ENCODE measurements at regions not wholly inside any gene's neighbourhood (a gene's known extent, or its start where the extent isn't known, plus 50 kb on each side); places are given as distances from the start of the nearest gene placed in this dataset.

DNA sequence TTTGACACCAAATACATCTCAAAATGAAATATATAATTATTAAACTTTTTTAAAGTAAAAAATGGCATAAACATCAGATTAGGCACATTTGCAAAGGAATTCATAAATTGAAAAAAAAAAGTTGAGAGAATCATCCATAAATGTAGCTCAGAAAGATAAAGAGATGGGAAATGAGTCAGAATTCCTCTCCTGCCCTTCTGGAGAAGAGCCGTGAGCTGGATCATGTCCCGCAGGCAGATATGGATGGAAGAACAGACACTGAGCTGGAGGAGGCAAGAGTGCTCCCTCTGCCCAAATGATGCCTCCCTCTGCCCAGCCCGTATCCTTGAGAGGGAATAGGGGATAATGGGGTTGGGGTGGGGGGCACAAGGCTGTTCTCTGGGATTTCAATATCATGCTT lies 190.9 kb downstream of the TFCP2L1 start:
- Histone ChIP-seq H3K4me1 (no peaks in the 10 kb centered on the region), H3K27me3 (no peaks in the 10 kb centered on the region), H3K27ac (no peak overlapping the region), H3K36me3 (no peaks in the 10 kb centered on the region), H3K4me3 (no peak overlapping the region), H3K9me3 (no peaks in the 10 kb centered on the region)
- DNase-seq, result no peak
- intact Hi-C loops (cut with DNase I; ENCODE audit: low total_unique reads), result no loop called here
- TF ChIP-seq, protein P1, sequence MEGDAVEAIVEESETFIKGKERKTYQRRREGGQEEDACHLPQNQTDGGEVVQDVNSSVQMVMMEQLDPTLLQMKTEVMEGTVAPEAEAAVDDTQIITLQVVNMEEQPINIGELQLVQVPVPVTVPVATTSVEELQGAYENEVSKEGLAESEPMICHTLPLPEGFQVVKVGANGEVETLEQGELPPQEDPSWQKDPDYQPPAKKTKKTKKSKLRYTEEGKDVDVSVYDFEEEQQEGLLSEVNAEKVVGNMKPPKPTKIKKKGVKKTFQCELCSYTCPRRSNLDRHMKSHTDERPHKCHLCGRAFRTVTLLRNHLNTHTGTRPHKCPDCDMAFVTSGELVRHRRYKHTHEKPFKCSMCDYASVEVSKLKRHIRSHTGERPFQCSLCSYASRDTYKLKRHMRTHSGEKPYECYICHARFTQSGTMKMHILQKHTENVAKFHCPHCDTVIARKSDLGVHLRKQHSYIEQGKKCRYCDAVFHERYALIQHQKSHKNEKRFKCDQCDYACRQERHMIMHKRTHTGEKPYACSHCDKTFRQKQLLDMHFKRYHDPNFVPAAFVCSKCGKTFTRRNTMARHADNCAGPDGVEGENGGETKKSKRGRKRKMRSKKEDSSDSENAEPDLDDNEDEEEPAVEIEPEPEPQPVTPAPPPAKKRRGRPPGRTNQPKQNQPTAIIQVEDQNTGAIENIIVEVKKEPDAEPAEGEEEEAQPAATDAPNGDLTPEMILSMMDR (IDR thresholded peaks at IDR 0.05), result no peak
- no peak for TF ChIP-seq POLR2A (IDR thresholded peaks at IDR 0.05)

DNA sequence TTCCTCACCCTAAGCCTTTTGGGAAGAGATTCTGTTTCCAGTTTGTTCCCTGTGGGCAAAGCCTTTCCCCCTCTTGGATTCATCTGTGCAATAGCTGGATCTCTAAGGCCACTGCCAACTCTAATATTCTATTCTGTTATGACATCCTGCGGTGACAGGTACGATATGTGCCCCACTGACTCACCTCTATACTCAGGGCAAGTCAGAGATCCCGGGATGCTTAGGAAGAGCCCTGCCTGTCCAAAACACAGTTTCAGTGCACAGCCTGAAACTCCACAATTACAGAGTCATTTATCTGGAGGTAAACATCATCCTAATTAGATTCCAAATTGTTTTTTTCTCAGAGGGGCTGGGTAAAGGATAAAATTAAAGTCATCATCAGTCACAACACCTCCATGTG lies 190.2 kb downstream of the TFCP2L1 start:
- Histone ChIP-seq H3K4me1 (no peaks in the 10 kb centered on the region), H3K27ac (no peak overlapping the region), H3K27me3 (no peaks in the 10 kb centered on the region), H3K9me3 (no peaks in the 10 kb centered on the region), H3K4me3 (no peak overlapping the region), H3K36me3 (no peaks in the 10 kb centered on the region)
- intact Hi-C loops (cut with DNase I; ENCODE audit: low total_unique reads), result no loop called here
- TF ChIP-seq POLR2A (IDR thresholded peaks at IDR 0.05), result no peak
- TF ChIP-seq, protein P1 (IDR thresholded peaks at IDR 0.05), result no peak
- no peak for DNase-seq

DNA sequence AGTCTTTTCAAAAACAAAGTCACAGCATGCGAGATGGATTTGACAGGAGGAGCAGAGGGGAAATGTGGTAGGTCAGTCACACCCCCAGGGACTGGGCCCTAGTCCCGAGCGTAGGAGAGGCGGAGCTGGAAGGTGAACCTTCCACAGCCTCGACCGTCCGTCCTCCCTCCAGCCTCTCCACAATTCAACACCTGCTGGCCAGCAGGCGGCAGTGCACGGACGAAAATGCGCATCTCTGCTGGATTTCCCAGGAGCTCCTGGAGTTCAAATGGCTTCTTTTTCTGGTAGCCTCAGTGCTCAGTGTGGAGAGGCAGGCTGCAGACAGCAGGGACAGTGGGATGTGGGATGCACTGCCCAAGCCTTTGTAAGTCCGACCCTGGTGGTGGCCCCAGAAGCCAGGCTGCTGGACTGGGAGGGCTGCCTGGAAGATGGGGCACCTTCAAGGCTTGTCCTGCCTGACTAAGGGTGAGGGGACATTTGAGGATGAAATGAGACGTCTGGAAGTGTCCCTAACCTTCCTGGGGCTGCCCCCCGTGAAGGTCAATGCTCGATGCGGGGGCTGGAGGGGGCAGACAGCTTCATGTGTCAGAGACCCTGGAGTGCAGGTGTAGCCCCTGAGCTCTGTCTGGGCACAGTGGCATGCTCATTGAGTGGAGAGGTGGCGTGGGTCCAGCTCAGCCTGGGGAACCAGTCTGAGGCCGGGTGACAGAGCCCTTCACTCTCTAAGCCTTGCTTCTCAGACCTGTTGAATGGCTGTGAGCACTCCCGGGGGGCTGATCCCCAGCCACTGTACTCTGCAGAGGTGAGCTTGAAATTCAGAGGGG lies 189.5 kb downstream of the TFCP2L1 start:
- H3K36me3 ChIP-seq, result no peaks in the 10 kb centered on the region
- DNase-seq, result no peak
- no peak for TF ChIP-seq POLR2A (IDR thresholded peaks at IDR 0.05)
- TF ChIP-seq, protein P1 (IDR thresholded peaks at IDR 0.05), result peak; percentile 19 to 49 (median 40)
- H3K27ac ChIP-seq, result no peak overlapping the region
- no peaks in the 10 kb centered on the region for H3K9me3 ChIP-seq
- no peak overlapping the region for H3K4me3 ChIP-seq
- intact Hi-C loops (cut with DNase I; ENCODE audit: low total_unique reads), result no loop called here
- no peaks in the 10 kb centered on the region for H3K27me3 ChIP-seq
- no peaks in the 10 kb centered on the region for H3K4me1 ChIP-seq

DNA sequence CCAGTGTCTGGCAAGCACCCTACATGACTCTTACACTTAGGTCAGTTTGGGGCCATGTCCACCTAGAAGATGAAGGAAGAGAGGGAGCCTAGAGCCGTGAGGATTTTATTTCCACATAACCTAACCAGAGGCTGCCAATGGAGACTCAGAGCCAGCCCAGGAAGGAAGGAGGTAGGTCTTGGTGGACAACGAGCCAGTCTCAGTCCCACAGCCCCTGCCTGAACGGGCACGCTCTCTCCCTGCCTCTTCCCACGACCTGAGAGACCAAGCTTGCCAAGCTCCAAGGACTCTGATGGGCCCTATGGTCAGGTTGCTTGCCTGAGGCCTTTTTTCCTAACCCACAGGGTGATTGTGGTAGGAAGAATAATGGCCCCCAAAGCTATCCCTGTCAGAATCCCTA lies 188.4 kb downstream of the TFCP2L1 start:
- no peaks in the 10 kb centered on the region for H3K4me1 ChIP-seq
- H3K27me3 ChIP-seq, result no peaks in the 10 kb centered on the region
- intact Hi-C loops (cut with DNase I; ENCODE audit: low total_unique reads), result no loop called here
- H3K9me3 ChIP-seq, result no peaks in the 10 kb centered on the region
- no peak overlapping the region for H3K4me3 ChIP-seq
- no peak for DNase-seq
- no peak overlapping the region for H3K27ac ChIP-seq
- TF ChIP-seq POLR2A (IDR thresholded peaks at IDR 0.05), result no peak
- TF ChIP-seq, protein P1 (IDR thresholded peaks at IDR 0.05), result no peak
- no peaks in the 10 kb centered on the region for H3K36me3 ChIP-seq

DNA sequence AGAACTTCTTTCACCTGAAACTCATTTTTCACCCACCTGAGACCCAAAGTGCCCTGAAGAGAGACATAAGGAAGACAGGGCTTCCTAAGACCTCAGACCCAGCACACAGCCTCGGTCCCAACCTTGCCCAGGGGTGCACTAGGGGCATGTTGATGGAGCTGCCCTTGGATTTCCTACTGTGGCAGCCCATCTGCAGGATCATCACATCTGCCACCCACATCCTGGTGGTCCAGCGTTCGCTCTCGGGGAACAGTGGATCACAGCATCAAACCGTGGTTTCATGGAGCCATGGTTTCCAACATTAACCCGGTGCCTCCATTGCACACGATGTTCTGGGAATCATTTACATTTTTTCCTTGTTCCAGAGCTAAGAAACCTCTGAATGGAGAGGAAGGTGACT lies 186.4 kb downstream of the TFCP2L1 start:
- Histone ChIP-seq H3K4me3 (no peak overlapping the region), H3K27me3 (no peaks in the 10 kb centered on the region), H3K9me3 (no peaks in the 10 kb centered on the region), H3K27ac (no peak overlapping the region), H3K36me3 (no peaks in the 10 kb centered on the region), H3K4me1 (no peaks in the 10 kb centered on the region)
- TF ChIP-seq POLR2A (IDR thresholded peaks at IDR 0.05), result no peak
- TF ChIP-seq, protein P1 (IDR thresholded peaks at IDR 0.05), result no peak
- no peak for DNase-seq
- intact Hi-C loops (cut with DNase I; ENCODE audit: low total_unique reads), result no loop called here
